Osteoblast (primary cell): ENCODE measurements at regions not wholly inside any gene's neighbourhood (a gene's known extent, or its start where the extent isn't known, plus 50 kb on each side); places are given as distances from the start of the nearest gene placed in this dataset.

ENCODE experiments used
- DNase-seq: peaks from one replicate; pipeline ENCODE4 v3.0.0; 2011; ENCODE audit warnings: low spot score, mixed read lengths; ENCODE audit not compliant: insufficient read length; ENCODE audit errors: missing footprints
- H2AFZ ChIP-seq: 2 replicates; pipeline ENCODE4 v1.6.0; 2011; ENCODE audit warnings: mild to moderate bottlenecking, low read length
- H3K27ac ChIP-seq: 2 replicates; pipeline ENCODE4 v1.5.1; 2011; ENCODE audit warnings: mild to moderate bottlenecking, low read depth, low read length, moderate library complexity
- H3K27me3 ChIP-seq: 2 replicates; pipeline ENCODE4 v1.6.0; 2012; ENCODE audit warnings: mild to moderate bottlenecking, control low read depth, inconsistent platforms, low read length, moderate library complexity; ENCODE audit not compliant: insufficient read depth
- H3K36me3 ChIP-seq: 2 replicates; pipeline ENCODE4 v1.5.1; 2011; ENCODE audit warnings: mild to moderate bottlenecking, low read length, control low read depth, moderate library complexity; ENCODE audit not compliant: insufficient read depth
- H3K4me1 ChIP-seq: 2 replicates; pipeline ENCODE4 v1.5.1; 2011; ENCODE audit warnings: mild to moderate bottlenecking, low read length, control low read depth, moderate library complexity; ENCODE audit not compliant: insufficient read depth
- H3K4me2 ChIP-seq: 2 replicates; pipeline ENCODE4 v1.6.0; 2011; ENCODE audit warnings: mild to moderate bottlenecking, low read length; ENCODE audit not compliant: insufficient read depth
- H3K4me3 ChIP-seq: fragments of 200-600 bp; sonication (generic); 3 replicates; pipeline ENCODE4 v1.5.1; 2012; ENCODE audit warnings: mild to moderate bottlenecking, low read length, inconsistent platforms; ENCODE audit not compliant: insufficient read depth
- H3K79me2 ChIP-seq: 2 replicates; pipeline ENCODE4 v1.6.0; 2012; ENCODE audit warnings: mild to moderate bottlenecking, low read length, control low read depth, inconsistent platforms; ENCODE audit not compliant: insufficient read depth
- H3K9me3 ChIP-seq: 2 replicates; pipeline ENCODE4 v1.5.1; 2011; ENCODE audit warnings: low read depth, low read length, control low read depth
- H4K20me1 ChIP-seq: 2 replicates; pipeline ENCODE4 v1.6.0; 2012; ENCODE audit warnings: mild to moderate bottlenecking, low read length, control low read depth; ENCODE audit not compliant: insufficient read depth
- TF ChIP-seq, protein P1 (sequence below): IDR thresholded peaks from 2 replicates; pipeline ENCODE4 v1.5.1; 2011; ENCODE audit warnings: mild to moderate bottlenecking, low read depth, low read length, moderate library complexity; ENCODE audit errors: extremely low read depth

GRCh38 chr7:155173905-155174304, 103.8 kb downstream of the HTR5A start:
- H3K4me1 ChIP-seq, result no peaks in the 10 kb centered on the region
- no peak for DNase-seq
- no peak overlapping the region for H3K4me2 ChIP-seq
- no peak overlapping the region for H3K27ac ChIP-seq
- H3K9me3 ChIP-seq, result no peaks in the 10 kb centered on the region
- H2AFZ ChIP-seq, result no peak overlapping the region
- H3K79me2 ChIP-seq, result no peaks in the 10 kb centered on the region
- TF ChIP-seq, protein P1, sequence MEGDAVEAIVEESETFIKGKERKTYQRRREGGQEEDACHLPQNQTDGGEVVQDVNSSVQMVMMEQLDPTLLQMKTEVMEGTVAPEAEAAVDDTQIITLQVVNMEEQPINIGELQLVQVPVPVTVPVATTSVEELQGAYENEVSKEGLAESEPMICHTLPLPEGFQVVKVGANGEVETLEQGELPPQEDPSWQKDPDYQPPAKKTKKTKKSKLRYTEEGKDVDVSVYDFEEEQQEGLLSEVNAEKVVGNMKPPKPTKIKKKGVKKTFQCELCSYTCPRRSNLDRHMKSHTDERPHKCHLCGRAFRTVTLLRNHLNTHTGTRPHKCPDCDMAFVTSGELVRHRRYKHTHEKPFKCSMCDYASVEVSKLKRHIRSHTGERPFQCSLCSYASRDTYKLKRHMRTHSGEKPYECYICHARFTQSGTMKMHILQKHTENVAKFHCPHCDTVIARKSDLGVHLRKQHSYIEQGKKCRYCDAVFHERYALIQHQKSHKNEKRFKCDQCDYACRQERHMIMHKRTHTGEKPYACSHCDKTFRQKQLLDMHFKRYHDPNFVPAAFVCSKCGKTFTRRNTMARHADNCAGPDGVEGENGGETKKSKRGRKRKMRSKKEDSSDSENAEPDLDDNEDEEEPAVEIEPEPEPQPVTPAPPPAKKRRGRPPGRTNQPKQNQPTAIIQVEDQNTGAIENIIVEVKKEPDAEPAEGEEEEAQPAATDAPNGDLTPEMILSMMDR, result no peak
- H4K20me1 ChIP-seq, result no peaks in the 10 kb centered on the region
- H3K4me3 ChIP-seq, result no peak overlapping the region
- H3K27me3 ChIP-seq, result peaks cover 7% of the 10 kb centered on the region
- no peaks in the 10 kb centered on the region for H3K36me3 ChIP-seq

- no peak for DNase-seq
- no peaks in the 10 kb centered on the region for H3K36me3 ChIP-seq
- H3K4me1 ChIP-seq, result no peaks in the 10 kb centered on the region
- H4K20me1 ChIP-seq, result no peaks in the 10 kb centered on the region
- H3K4me2 ChIP-seq, result no peak overlapping the region
- no peak overlapping the region for H3K27ac ChIP-seq
- H3K9me3 ChIP-seq, result no peaks in the 10 kb centered on the region
- H3K27me3 ChIP-seq, result peaks cover 3% of the 10 kb centered on the region
- H3K79me2 ChIP-seq, result no peaks in the 10 kb centered on the region
- H3K4me3 ChIP-seq, result no peak overlapping the region
- TF ChIP-seq, protein P1, result no peak
- no peak overlapping the region for H2AFZ ChIP-seq
Measured at GRCh38 chr7:155178096-155178495, 108.0 kb downstream of the HTR5A start.

GRCh38 chr7:155181768-155182167, 111.6 kb downstream of the HTR5A start:
- no peaks in the 10 kb centered on the region for H3K27me3 ChIP-seq
- no peak overlapping the region for H2AFZ ChIP-seq
- no peak for DNase-seq
- no peak overlapping the region for H3K27ac ChIP-seq
- H4K20me1 ChIP-seq, result no peaks in the 10 kb centered on the region
- H3K9me3 ChIP-seq, result peaks cover 5% of the 10 kb centered on the region
- H3K4me3 ChIP-seq, result no peak overlapping the region
- no peaks in the 10 kb centered on the region for H3K36me3 ChIP-seq
- TF ChIP-seq, protein P1, result no peak
- H3K4me2 ChIP-seq, result no peak overlapping the region
- no peaks in the 10 kb centered on the region for H3K79me2 ChIP-seq
- no peaks in the 10 kb centered on the region for H3K4me1 ChIP-seq

GRCh38 chr7:155182406-155182970, 112.4 kb downstream of the HTR5A start:
- TF ChIP-seq, protein P1, result no peak
- no peak for DNase-seq

More at GRCh38 chr7:155182406-155182970, 112.4 kb downstream of the HTR5A start:
- Histone ChIP-seq H4K20me1 (no peaks in the 10 kb centered on the region), H3K36me3 (no peaks in the 10 kb centered on the region), H3K27me3 (no peaks in the 10 kb centered on the region), H3K4me1 (no peaks in the 10 kb centered on the region), H3K4me2 (no peak overlapping the region), H3K4me3 (no peak overlapping the region), H3K27ac (no peak overlapping the region), H3K79me2 (no peaks in the 10 kb centered on the region), H3K9me3 (peaks cover 5% of the 10 kb centered on the region), H2AFZ (no peak overlapping the region)
